Fibroblast of skin of right biceps (primary cell): ENCODE measurements at regions not wholly inside any gene's neighbourhood (a gene's known extent, or its start where the extent isn't known, plus 50 kb on each side); places are given as distances from the start of the nearest gene placed in this dataset.

Source experiments
- DNase-seq: peaks from one replicate; pipeline ENCODE4 v3.0.0-alpha.2; 2013

- peak; percentile 80 for DNase-seq
Measured at GRCh38 chr5:53333160-53333559, 147.3 kb upstream of the FST start.

- peak; percentile 83 for DNase-seq
Measured at GRCh38 chr5:53334431-53334941, 145.9 kb upstream of the FST start.

GRCh38 chr5:53335115-53335514, 145.3 kb upstream of the FST start:
- peak; percentile 24 for DNase-seq

GRCh38 chr5:53337827-53338226, 142.6 kb upstream of the FST start:
- no peak for DNase-seq

GRCh38 chr5:53338971-53339370, 141.5 kb upstream of the FST start:
- DNase-seq: no peak

- no peak for DNase-seq
Measured at GRCh38 chr5:53339962-53340540, 140.4 kb upstream of the FST start.

GRCh38 chr5:53340956-53341750, 139.3 kb upstream of the FST start:
- no peak for DNase-seq

GRCh38 chr5:53342236-53342635, 138.2 kb upstream of the FST start:
- no peak for DNase-seq

- peak; percentile 99 for DNase-seq
Measured at GRCh38 chr5:53343187-53343586, 137.2 kb upstream of the FST start.

- DNase-seq: no peak
Measured at GRCh38 chr5:53350368-53350767, 130.1 kb upstream of the FST start.

- DNase-seq: peak; percentile 56
Measured at GRCh38 chr5:53350991-53351770, 129.2 kb upstream of the FST start.

GRCh38 chr5:53355316-53355715, 125.1 kb upstream of the FST start:
- DNase-seq: peak; percentile 41

- peak; percentile 54 for DNase-seq
Measured at GRCh38 chr5:53355931-53356330, 124.5 kb upstream of the FST start.

GRCh38 chr5:53357439-53357838, 123.0 kb upstream of the FST start:
- DNase-seq: no peak

- no peak for DNase-seq
Measured at GRCh38 chr5:53358794-53359193, 121.6 kb upstream of the FST start.

- peak; percentile 74 for DNase-seq
Measured at GRCh38 chr5:53359916-53360517, 120.4 kb upstream of the FST start.

GRCh38 chr5:53360811-53361210, 119.6 kb upstream of the FST start:
- DNase-seq: peak; percentile 97

GRCh38 chr5:53361708-53362107, 118.7 kb upstream of the FST start:
- peak; percentile 30 for DNase-seq

- peak; percentile 100 for DNase-seq
Measured at GRCh38 chr5:53362521-53362941, 117.9 kb upstream of the FST start.

GRCh38 chr5:53364061-53364460, 116.4 kb upstream of the FST start:
- DNase-seq: peak; percentile 33

- DNase-seq: peak; percentile 63
Measured at GRCh38 chr5:53366245-53366644, 114.2 kb upstream of the FST start.

GRCh38 chr5:53367727-53368126, 112.7 kb upstream of the FST start:
- no peak for DNase-seq

- peak; percentile 58 for DNase-seq
Measured at GRCh38 chr5:53368516-53368915, 111.9 kb upstream of the FST start.
